Cardiac fibroblast (primary cell): ENCODE measurements at regions not wholly inside any gene's neighbourhood (a gene's known extent, or its start where the extent isn't known, plus 50 kb on each side); places are given as distances from the start of the nearest gene placed in this dataset.

ENCODE experiments used
- DNase-seq, 2 donors: peaks; one replicate each; pipeline versions ENCODE4 v3.0.0 to v3.0.0-alpha.2; 2010; ENCODE audit warnings: low read depth in 2 of 2
- H3K4me3 ChIP-seq, 2 donors: replicated peaks in 1 of 2; 1 replicate in 1 of 2; 2 replicates in 1 of 2; pipeline ENCODE4 v1.5.1; 2011; ENCODE audit warnings: low read depth in 2 of 2, low read length in 2 of 2, mild to moderate bottlenecking in 2 of 2, moderate library complexity in 1 of 2
- CTCF ChIP-seq: IDR thresholded peaks from one replicate; pipeline ENCODE4 v1.5.1; 2011; ENCODE audit warnings: low read depth, mild to moderate bottlenecking, low read length, inconsistent platforms

DNA sequence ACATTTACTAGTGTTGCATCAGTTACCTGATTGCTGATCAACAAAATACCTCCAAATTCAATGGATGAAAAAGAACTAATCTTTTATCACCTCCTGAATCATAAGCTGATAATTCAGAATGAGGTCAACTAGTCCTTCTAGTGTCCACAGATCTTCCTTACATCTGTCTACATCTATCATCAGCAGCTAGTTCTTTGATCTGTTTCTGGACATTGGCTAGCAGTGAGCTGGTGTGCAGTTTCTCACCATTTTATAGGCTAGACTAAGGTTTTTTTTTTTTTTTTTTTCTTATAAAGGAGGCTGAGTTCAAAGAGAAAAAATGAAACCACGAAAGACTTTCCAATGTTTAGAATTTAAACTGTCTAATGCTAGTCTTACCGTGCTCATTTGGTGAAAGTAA lies 534.3 kb upstream of the ST8SIA4 start:
- no peak for TF ChIP-seq CTCF
- DNase-seq: no peak
- no peak overlapping the region for H3K4me3 ChIP-seq

DNA sequence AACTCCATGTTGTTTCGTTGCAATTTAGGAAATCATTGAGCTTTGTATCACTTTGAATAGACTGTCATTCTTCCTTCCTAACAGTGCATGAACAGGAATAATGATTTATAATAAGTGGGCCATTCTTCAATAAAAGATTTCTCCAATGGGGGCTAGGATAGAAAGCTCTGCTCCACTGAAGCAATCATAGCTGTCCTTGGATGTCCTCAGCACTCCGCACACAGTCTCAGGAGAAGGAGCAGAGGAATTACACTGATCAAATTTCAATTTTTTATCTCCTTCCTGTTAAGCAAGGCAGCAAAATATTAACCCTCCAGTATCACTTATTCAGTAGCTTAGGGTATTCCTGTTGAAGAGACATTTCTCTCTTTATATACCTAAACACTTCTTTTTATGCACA lies 532.7 kb upstream of the ST8SIA4 start:
- DNase-seq: no peak
- H3K4me3 ChIP-seq: no peak overlapping the region
- no peak for TF ChIP-seq CTCF

DNA sequence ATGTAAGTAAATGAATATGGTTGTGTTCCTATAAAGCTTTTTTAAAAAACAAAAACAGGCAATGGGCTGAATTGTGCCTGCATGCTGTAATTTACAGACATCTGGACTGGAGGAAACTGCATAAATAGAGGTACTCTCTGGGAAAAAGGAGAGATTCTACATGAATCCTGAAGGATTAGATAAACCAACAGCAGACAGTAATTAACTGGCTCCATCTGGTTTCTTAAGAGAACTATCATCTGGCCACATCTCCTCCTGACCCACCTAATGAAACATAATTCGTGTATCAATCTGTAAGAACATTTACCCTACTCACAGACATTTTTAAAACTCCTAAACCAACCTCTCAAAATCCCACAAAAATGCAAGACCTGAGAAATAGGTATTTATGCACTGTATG lies 528.1 kb upstream of the ST8SIA4 start:
- no peak for DNase-seq
- no peak for TF ChIP-seq CTCF
- no peak overlapping the region for H3K4me3 ChIP-seq

DNA sequence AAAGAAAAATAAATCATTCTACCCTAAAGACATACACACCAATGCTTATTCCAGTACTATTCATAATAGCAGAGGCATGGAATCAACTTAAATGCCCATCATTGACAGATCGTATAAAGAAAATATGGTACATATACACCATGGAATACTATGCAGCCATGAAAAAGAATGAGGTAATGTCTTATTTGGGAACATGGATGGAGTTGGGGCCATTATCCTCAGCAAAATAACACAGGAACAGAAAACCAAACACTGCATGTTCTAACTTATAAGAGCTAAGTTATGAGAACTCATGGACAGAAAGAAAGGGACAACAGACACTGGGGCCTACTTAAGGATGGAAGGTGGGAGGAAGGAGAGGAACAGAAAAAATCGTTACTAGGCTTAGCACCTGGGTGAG lies 527.5 kb upstream of the ST8SIA4 start:
- no peak overlapping the region for H3K4me3 ChIP-seq
- no peak for DNase-seq
- TF ChIP-seq CTCF: no peak

DNA sequence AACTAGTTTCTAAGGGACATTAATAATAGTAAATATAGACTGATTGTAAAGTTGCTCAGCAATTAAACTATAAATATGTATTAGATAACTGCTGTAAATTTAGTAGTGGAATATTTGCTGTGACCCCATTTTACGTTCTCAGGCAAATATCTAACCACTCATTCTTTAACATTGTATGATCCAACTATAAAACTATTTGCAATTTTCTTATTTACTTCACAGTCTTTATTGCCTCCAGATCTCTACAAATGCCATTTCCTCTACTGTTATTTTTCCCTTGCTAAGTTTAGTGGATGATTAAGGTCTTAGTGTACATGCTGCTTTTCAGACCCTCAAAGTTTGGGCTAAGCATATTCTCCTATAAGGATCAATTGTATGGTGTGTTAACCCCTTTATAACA lies 526.2 kb upstream of the ST8SIA4 start:
- DNase-seq: peak in 1 of 2 donors; percentile 41
- TF ChIP-seq CTCF: no peak
- no peak overlapping the region for H3K4me3 ChIP-seq

DNA sequence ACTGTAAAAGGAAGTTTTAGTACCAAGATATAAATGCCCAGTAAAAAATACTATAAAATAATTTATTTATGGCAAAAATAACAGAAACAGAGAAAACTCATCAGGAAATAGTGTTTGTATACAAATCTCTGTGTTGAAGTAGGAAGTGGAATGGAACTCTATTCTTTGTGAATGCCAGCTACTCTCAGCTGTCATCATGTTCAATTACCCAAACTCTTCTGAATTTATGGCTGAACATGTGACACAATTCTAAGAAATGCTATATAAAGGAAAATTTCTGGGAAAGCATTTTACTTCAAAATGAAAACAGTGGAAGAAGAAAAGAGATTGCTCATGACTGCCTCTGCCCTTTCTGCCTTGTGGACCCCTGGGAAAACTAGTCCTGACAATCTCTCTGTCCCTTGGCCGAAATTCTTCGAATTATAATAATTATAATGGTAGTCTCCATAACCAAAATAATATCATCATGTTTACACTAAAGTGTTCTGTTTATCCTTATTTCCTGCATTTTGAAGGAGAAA lies 522.3 kb upstream of the ST8SIA4 start:
- DNase-seq: peak; percentile 9 to 13
- no peak for TF ChIP-seq CTCF
- no peak overlapping the region for H3K4me3 ChIP-seq

GRCh38 chr5:101424530-101425175 lies 521.6 kb upstream of the ST8SIA4 start:
- H3K4me3 ChIP-seq: no peak overlapping the region
- DNase-seq: peak; percentile 40 to 67
- TF ChIP-seq CTCF: no peak
